ENCODE measurements at regions not wholly inside any gene's neighbourhood (a gene's known extent, or its start where the extent isn't known, plus 50 kb on each side); places are given as distances from the start of the nearest gene placed in this dataset.

DNA sequence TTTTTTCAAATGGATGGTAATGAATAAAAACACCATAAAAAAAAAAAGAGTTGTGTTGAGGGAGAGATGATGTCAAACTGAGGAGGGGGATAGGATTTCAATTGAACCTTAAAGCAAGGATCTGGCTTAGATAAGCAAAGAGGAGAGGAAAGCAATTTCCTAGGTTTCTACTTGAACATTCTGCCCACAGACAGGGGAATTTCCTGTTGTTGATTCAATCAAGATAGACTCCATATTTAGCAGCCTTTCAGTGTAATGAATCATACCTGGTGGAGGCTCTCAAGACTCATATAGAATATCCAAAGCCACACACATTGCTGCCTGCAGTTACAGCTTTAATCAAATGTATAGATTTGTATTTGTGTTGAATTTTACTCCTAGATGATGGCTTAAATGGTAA lies 294.4 kb upstream of the PIK3C3 start:
- TF ChIP-seq POLR2A (IDR thresholded peaks at IDR 0.05) (no peak), POLR2AphosphoS5 (IDR thresholded peaks at IDR 0.05) (no peak)
- TF ChIP-seq, protein P1, sequence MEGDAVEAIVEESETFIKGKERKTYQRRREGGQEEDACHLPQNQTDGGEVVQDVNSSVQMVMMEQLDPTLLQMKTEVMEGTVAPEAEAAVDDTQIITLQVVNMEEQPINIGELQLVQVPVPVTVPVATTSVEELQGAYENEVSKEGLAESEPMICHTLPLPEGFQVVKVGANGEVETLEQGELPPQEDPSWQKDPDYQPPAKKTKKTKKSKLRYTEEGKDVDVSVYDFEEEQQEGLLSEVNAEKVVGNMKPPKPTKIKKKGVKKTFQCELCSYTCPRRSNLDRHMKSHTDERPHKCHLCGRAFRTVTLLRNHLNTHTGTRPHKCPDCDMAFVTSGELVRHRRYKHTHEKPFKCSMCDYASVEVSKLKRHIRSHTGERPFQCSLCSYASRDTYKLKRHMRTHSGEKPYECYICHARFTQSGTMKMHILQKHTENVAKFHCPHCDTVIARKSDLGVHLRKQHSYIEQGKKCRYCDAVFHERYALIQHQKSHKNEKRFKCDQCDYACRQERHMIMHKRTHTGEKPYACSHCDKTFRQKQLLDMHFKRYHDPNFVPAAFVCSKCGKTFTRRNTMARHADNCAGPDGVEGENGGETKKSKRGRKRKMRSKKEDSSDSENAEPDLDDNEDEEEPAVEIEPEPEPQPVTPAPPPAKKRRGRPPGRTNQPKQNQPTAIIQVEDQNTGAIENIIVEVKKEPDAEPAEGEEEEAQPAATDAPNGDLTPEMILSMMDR (IDR thresholded peaks at IDR 0.05 in 8 of 11, conservative IDR thresholded peaks at IDR 0.05 in 3 of 11): no peak
